Dermis microvascular lymphatic vessel endothelial cell (primary cell): ENCODE measurements at regions not wholly inside any gene's neighbourhood (a gene's known extent, or its start where the extent isn't known, plus 50 kb on each side); places are given as distances from the start of the nearest gene placed in this dataset.
A peak's percentile ranks its signal among the peaks of the same experiment; 100 is the strongest.
"Not testable (repeated sequence)": the region's sequence is repeated elsewhere in the genome, so short reads cannot be mapped to it uniquely, and the experiment has no call there.

Source experiments
- DNase-seq, 2 donors: peaks; one replicate each; pipeline versions ENCODE4 v3.0.0 to v3.0.0-alpha.2; 2010; ENCODE audit warnings: low read depth in 2 of 2

GRCh38 chr10:117457932-117458331 lies 82.7 kb upstream of the PDZD8 start:
- peak in 1 of 2 donors; percentile 37 for DNase-seq

DNA sequence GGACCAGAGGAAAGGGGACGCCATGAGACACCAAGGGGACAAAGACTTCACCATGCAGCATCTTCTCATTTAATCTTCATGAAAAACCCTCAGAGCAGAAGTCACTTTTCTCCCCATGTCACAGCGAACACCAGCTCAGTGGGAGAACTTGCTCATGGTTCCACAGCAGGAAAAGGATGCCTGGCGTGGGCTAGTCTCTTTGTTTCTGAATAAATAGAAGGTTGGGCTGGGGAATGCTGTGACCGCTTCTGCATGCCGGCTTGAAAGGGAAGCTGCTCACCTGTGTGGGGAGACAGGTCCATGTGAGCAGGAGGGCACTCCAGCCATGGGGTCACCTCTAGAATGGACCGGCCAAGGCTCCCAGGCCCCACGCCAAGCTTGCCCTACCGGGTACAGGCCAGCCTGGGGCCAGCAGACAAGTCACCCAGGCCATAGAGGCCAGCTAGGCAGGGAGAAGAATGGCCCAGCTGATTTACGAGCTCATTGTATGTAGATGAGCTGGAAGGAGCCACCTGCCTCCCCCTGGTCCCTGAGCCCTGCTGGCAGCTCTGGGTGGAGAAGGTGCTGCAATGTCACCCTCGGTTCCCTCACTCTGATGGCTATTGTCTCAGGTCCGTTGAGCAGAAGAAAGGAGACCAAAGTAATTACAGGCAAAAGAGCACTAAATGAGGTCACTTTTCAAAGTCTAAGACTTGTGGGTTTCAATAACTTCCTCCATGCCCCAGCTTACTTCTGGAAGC lies 82.0 kb upstream of the PDZD8 start:
- DNase-seq = peak; percentile 50 to 52

DNA sequence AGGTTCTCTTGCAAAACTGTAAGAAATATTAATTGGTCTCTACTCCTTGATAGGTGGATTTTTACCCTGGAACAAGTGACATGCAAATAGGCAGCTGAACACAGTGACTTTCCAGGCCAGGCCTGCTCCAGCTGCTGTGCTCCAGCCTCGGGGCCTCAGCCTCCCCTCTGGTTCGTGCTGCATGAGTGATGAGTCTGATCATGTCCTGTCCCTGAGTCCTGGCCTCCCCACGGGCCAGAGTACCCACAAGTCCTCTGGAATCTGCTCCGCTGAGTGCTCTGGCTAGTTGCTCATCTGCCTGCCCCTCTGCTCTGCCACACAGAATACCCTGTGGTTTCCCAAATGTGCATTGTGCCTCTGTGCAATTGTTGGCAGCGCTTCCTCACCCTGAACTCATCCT lies 80.1 kb upstream of the PDZD8 start:
- no peak for DNase-seq

- DNase-seq = peak in 1 of 2 donors; percentile 19
Measured at GRCh38 chr10:117454502-117454901, 79.3 kb upstream of the PDZD8 start.

DNA sequence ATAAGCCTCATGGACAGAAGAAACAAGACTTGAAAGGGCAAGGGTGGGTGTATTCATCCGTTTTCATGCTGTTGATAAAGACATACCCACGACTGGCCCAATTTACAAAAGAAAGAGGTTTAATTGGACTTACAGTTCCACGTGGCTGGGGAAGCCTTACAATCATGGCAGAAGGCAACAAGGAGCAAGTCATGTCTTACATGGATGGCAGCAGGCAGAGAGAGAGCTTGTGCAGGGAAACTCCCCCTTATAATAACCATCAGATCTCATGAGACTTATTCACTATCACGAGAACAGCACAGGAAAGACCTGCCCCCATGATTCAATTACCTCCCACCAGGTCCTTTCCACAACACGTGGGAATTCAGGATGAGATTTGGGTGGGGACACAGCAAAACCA lies 78.2 kb upstream of the PDZD8 start:
- DNase-seq = not testable (repeated sequence)

DNA sequence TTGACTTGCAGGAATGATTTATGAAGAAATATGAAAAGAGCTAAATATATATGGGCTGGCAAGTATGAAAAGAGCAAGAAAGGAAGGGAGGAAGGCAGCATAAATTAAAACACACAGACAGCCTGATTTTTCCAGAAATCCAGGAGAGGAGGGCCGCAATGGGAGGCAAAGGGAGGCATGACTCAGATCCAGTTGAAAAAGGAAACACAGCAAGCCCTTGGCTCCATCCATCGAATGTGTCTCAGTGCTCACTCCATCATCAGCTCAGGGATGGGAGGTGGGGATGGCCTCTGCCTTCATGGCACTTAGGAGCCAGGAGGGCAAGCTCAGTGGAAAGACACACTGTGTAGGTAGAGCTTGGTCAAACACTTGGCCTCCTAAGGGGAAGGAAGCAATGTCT lies 75.7 kb upstream of the PDZD8 start:
- DNase-seq = no peak

DNA sequence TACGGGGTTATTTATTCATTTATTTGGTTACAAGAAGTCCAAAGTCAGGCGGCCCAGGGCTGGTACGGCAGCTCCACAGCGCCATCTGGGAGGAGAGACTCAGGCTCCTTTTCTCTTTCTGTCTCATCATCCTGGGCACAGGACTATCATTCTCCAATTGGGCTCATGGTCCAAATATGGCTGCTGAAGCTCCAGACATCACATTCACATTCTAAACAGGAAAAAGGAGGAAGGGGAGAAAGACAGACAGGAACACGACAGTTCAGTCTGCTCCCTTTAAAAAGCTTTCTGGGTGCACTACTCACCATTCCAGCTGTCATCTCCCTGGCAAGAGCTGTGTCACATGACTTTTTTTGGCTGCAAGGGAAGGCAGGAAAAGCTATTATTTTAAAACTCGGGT lies 74.4 kb upstream of the PDZD8 start:
- peak; percentile 40 to 43 for DNase-seq

- no peak for DNase-seq
Measured at GRCh38 chr10:117448802-117449201, 73.6 kb upstream of the PDZD8 start.

DNA sequence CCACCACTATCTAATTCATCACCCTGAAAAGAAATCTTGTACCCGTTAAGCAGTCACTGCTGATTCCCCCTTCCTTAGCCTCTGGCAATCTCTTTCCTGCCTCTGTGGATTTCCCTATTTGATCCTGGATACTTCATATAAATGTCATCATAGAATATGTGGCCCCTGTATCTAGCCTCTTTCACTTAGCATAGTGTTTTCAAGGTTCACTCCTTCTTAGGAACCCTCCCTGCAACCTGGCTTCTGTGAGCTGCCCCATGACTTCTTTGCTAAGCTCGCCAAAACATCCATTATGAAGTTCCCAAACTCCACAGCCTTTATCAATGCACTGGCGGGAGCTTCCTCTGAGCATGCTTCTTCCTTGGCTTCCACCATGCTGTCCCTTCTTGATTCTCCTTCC lies 70.8 kb upstream of the PDZD8 start:
- no peak for DNase-seq

DNA sequence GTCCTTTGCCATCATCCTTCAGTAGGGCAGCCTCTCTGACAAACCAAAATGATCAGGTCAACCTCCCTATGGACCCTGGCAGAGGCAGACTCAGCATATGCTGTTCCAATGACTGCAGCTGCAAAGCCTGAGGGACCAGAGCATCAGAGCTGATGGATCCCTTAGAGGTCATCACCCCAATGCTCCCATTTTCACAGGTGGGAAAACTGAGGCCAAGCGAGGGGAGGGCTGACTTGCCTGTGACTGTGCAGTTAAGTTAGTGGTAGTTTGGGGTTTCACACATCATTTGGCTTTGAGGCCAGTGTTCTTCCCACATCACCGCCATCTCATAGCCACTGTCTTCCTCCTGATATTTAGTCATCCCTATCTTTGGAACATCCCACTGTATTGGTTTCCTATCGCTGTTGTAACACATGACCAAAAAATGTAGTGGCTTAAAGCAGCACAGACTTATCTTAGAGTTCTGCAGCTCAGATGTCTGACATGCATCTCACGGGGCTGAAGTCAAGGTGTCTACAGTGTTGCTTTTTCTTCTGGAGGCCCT lies 69.3 kb upstream of the PDZD8 start:
- no peak for DNase-seq

- no peak for DNase-seq
Measured at GRCh38 chr10:117443686-117444041, 68.4 kb upstream of the PDZD8 start.

DNA sequence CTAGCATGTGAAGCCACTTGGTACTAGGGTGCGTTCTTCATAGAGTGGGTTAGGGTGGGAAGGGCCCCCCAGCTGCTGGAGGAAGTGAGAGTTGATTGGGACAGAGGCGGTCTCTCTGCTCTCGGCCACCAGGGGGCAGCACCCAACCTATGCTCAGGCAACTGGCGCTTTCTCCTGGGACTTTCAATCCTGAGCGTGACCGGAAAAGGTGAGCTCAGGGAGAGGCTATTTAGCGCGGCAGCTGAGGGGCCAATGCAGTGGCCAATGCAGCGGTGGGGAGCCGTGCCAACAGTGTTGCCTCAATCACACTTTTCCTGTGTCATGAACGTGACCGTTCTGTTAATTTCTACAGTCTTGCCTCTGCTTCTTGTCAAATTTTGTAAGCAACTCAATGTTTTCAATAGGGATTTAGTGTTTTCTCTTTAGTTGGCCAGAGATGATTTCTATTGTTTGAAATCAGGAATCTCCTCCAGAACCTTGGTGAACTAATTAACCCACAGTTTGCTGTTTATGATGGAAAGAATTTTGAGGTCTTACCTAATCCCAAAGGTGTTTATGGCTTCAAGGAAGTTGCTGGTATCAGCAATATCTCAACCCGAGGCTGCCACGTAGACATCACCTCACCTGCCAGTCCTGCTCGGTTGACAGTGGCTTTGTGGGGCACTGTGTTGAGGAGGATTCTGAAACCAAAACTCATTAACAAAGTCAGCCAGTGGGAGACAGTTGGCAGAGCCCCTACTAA lies 67.9 kb upstream of the PDZD8 start:
- peak; percentile 91 for DNase-seq

DNA sequence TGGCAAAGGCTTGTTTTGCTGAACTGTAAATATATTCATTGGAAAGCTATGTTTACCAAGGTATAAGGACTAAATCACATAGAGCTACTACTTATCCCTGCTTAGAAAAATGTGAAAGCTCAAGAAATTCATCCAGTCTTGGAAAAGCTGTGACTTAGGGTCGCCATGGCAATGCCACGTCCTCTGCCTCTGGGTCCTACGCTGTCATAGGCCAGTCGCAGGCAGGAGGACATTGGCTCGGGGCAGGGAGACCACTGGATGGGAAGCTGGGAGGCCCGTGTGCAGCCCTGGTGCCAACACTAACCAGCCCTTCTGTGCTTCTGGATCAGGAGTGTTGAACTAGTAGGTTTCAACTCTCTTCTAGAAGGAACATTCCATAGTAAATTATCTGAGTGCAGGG lies 67.3 kb upstream of the PDZD8 start:
- no peak for DNase-seq

DNA sequence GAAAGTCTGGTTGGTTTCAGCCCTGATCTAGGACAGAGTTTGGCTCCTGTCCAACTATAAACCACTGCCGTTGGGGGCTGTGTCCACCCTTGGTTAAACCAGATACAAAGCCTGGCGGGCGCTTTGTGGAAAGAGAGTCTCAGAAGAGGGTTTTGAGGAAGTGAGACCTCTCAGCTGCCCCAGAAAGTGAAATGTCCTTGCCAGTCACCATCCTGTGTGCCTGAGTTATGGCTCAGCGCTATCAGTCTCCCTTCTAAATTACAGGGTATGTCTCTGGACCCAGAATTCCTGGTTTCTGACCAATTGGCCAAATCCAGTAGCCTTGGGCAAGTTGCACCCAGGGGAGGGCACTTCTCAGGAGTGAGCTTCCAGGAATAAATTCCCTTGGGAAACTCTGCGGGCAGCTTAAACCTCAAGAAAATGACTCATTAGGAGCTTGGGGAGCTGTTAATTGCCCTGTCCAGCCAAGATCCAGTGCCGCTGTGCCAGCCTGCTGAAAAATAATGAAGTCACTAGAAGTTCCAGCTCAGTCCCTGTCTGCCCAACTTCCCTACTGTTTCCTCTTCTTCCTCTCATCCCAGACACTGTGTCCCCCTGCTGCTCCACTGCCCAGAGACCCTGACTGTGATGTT lies 66.7 kb upstream of the PDZD8 start:
- peak in 1 of 2 donors; percentile 7 for DNase-seq

DNA sequence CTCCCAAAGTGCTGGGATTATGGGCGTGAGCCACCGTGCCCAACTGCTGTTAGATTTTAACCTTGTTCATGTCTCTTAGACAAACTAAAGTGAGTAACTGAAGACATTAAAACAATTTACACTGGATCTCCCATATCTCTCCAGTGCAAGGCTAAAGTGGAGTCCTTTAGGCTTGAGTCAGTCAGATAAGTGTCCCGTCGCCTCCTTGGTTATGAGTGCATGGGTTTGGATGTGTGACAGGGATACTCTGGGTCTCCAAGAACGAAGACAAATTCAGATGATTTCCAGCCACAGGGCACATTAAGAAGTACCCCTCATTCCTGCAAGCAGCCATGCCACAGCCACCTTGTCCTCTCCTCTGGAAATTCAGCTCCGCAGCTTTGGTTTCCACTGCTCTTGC lies 66.1 kb upstream of the PDZD8 start:
- no peak for DNase-seq

GRCh38 chr10:117439243-117439912 lies 64.1 kb upstream of the PDZD8 start:
- DNase-seq = no peak

DNA sequence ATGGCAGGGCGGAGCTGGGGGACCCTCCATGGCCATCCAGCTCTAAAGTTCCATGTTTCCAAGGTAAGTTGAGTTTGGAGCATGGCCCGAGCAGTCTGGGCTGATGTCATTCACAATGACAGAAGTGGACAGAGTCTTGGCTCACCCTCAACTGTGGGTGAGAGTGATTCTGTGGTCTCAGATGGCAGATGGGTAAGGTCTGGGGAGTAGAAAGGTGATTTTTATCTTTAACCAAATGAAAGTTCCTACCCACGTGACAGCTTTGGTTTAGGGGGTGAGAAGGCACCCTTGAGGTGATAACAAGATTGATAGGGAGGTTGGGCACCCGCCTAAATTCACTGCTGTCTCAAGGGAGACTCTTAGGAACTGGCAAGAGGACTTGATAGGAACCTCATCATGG lies 57.6 kb upstream of the PDZD8 start:
- DNase-seq = no peak

- DNase-seq = peak in 1 of 2 donors; percentile 10
Measured at GRCh38 chr10:117431160-117431559, 55.9 kb upstream of the PDZD8 start.

DNA sequence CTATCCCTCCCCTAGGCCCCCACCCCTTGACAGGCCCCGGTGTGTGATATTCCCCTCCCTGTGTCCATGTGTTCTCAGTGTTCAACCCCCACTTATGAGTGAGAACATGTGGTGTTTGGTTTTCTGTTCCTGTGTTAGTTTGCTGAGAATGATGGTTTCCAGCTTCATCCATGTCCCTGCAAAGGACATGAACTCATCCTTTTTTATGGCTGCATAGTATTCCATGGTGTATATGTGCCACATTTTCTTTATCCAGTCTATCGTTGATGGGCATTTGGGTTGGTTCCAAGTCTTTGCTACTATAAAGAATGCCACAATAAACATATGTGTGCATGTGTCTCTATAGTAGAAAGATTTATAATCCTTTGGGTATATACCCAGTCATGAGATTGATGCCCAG lies 55.3 kb upstream of the PDZD8 start:
- not testable (repeated sequence) for DNase-seq

- DNase-seq = no peak
Measured at GRCh38 chr10:117429643-117430265, 54.5 kb upstream of the PDZD8 start.

GRCh38 chr10:117427356-117427755 lies 52.1 kb upstream of the PDZD8 start:
- DNase-seq = no peak
